C4-2B (cell line): ENCODE measurements at regions not wholly inside any gene's neighbourhood (a gene's known extent, or its start where the extent isn't known, plus 50 kb on each side); places are given as distances from the start of the nearest gene placed in this dataset.

ENCODE experiments used
- CTCF ChIP-seq: fragments of 450-650 bp; conservative IDR thresholded peaks from 2 replicates; pipeline ENCODE4 v1.5.1; 2017; ENCODE audit warnings: mild to moderate bottlenecking
- ZFX ChIP-seq: fragments of 450-650 bp; IDR thresholded peaks from 2 replicates; pipeline ENCODE4 v1.6.1; 2017

- TF ChIP-seq CTCF (no peak), ZFX (no peak)
Measured at GRCh38 chr6:28807682-28808280, 116.0 kb downstream of the TRIM27 start.
